GM23248 (cell line): ENCODE measurements at regions not wholly inside any gene's neighbourhood (a gene's known extent, or its start where the extent isn't known, plus 50 kb on each side); places are given as distances from the start of the nearest gene placed in this dataset.
A peak's percentile ranks its signal among the peaks of the same experiment; 100 is the strongest.

Source experiments
- DNase-seq: peaks from one replicate; pipeline ENCODE4 v3.0.0-alpha.2; 2015
- H2AFZ ChIP-seq: fragments of 200-600 bp; sonication (generic); 2 replicates; pipeline ENCODE4 v1.6.1; 2016; ENCODE audit warnings: antibody characterized with exemption
- H3F3A ChIP-seq: fragments of 200-600 bp; sonication (generic); 2 replicates; pipeline ENCODE4 v1.6.1; 2016; ENCODE audit warnings: mild to moderate bottlenecking, antibody characterized with exemption, mixed run types; ENCODE audit not compliant: insufficient read depth
- H3K27ac ChIP-seq: fragments of 200-600 bp; sonication (generic); 2 replicates; pipeline ENCODE4 v1.5.1; 2016; ENCODE audit warnings: mild to moderate bottlenecking
- H3K27me3 ChIP-seq: fragments of 200-600 bp; sonication (generic); replicated peaks from 2 replicates; pipeline ENCODE4 v1.6.1; 2016; ENCODE audit warnings: mild to moderate bottlenecking; ENCODE audit not compliant: insufficient read depth
- H3K36me3 ChIP-seq: fragments of 200-600 bp; sonication (generic); 2 replicates; pipeline ENCODE4 v1.6.1; 2016; ENCODE audit warnings: low read depth, mild to moderate bottlenecking
- H3K4me1 ChIP-seq: fragments of 200-600 bp; sonication (generic); 2 replicates; pipeline ENCODE4 v1.6.1; 2016; ENCODE audit warnings: mild to moderate bottlenecking; ENCODE audit not compliant: insufficient read depth
- H3K4me2 ChIP-seq: fragments of 200-600 bp; sonication (generic); one replicate; pipeline ENCODE4 v1.6.1; 2016; ENCODE audit warnings: mild to moderate bottlenecking; ENCODE audit not compliant: unreplicated experiment
- H3K4me3 ChIP-seq: fragments of 200-600 bp; sonication (generic); 2 replicates; pipeline ENCODE4 v1.5.1; 2016; ENCODE audit warnings: mild to moderate bottlenecking
- H3K79me2 ChIP-seq: fragments of 200-600 bp; sonication (generic); 2 replicates; pipeline ENCODE4 v1.6.1; 2016; ENCODE audit warnings: mild to moderate bottlenecking; ENCODE audit not compliant: insufficient read depth
- H3K9ac ChIP-seq: fragments of 200-600 bp; sonication (generic); 2 replicates; pipeline ENCODE4 v1.6.1; 2016; ENCODE audit warnings: mild to moderate bottlenecking
- H3K9me2 ChIP-seq: fragments of 200-600 bp; sonication (generic); 2 replicates; pipeline ENCODE4 v1.6.1; 2016; ENCODE audit warnings: mixed run types, mild to moderate bottlenecking, moderate library complexity; ENCODE audit not compliant: insufficient read depth
- H3K9me3 ChIP-seq: fragments of 200-600 bp; sonication (generic); one replicate; pipeline ENCODE4 v1.6.1; 2017; ENCODE audit warnings: low read depth
- H4K20me1 ChIP-seq: fragments of 200-600 bp; sonication (generic); 2 replicates; pipeline ENCODE4 v1.6.0; 2016; ENCODE audit not compliant: insufficient read depth
- EZH2 ChIP-seq: fragments of 200-600 bp; sonication (generic); IDR thresholded peaks from 2 replicates; pipeline ENCODE4 v1.6.1; 2018; ENCODE audit warnings: antibody characterized with exemption, mild to moderate bottlenecking; ENCODE audit not compliant: insufficient read depth, poor library complexity, severe bottlenecking
- EZH2phosphoT487 ChIP-seq: fragments of 200-600 bp; sonication (generic); IDR thresholded peaks from 2 replicates; pipeline ENCODE4 v1.6.1; 2018; ENCODE audit warnings: antibody characterized with exemption, moderate library complexity, mild to moderate bottlenecking, low read depth; ENCODE audit not compliant: insufficient read depth
- WGBS, 2 experiments: methylation state at CpG; one replicate each; pipeline ENCODE4 v1.1.6; 2015 to 2017; ENCODE audit warnings: low lambda C conversion rate in 2 of 2, low coverage in 1 of 2; ENCODE audit errors: missing lambda C conversion rate in 2 of 2; 5-methylcytosine and 5-hydroxymethylcytosine counted together
- in situ Hi-C: fragments of 300-500 bp; cut with MboI; formaldehyde crosslinking; loops from 2 replicates; pipeline ENCODE4 v1.15.0; 2020

- Histone ChIP-seq H3K4me2 (no peak overlapping the region), H3F3A (no peaks in the 10 kb centered on the region), H3K27ac (no peak overlapping the region), H3K79me2 (no peaks in the 10 kb centered on the region), H3K9ac (no peak overlapping the region), H3K27me3 (no peaks in the 10 kb centered on the region), H4K20me1 (no peaks in the 10 kb centered on the region), H3K4me3 (no peak overlapping the region), H3K9me2 (no peaks in the 10 kb centered on the region), H3K9me3 (no peaks in the 10 kb centered on the region), H3K36me3 (no peaks in the 10 kb centered on the region), H3K4me1 (no peaks in the 10 kb centered on the region), H2AFZ (no peak overlapping the region)
- TF ChIP-seq EZH2 (no peak), EZH2phosphoT487 (no peak)
- in situ Hi-C loops = no loop called here
- 75 to 90% methylated on average over 5 of the region's 5 CpGs for WGBS, 2 experiments
- DNase-seq = no peak
These were observed 553.0 kb upstream of the BTBD3 start for GRCh38 chr20:11364736-11365135.

GRCh38 chr20:11366660-11367059 lies 551.0 kb upstream of the BTBD3 start:
- no peaks in the 10 kb centered on the region for H3K27me3 ChIP-seq
- H4K20me1 ChIP-seq = no peaks in the 10 kb centered on the region
- no peak overlapping the region for H2AFZ ChIP-seq
- H3K36me3 ChIP-seq = no peaks in the 10 kb centered on the region
- in situ Hi-C loops = no loop called here
- H3K9ac ChIP-seq = no peak overlapping the region
- WGBS, 2 experiments = 51 to 59% methylated on average over 4 of the region's 4 CpGs
- peak; percentile 23 for DNase-seq
- no peaks in the 10 kb centered on the region for H3K9me3 ChIP-seq
- H3K27ac ChIP-seq = no peak overlapping the region
- no peaks in the 10 kb centered on the region for H3K4me1 ChIP-seq
- H3K79me2 ChIP-seq = no peaks in the 10 kb centered on the region
- TF ChIP-seq EZH2phosphoT487 = no peak
- no peaks in the 10 kb centered on the region for H3F3A ChIP-seq
- H3K4me2 ChIP-seq = no peak overlapping the region
- H3K4me3 ChIP-seq = no peak overlapping the region
- no peaks in the 10 kb centered on the region for H3K9me2 ChIP-seq

GRCh38 chr20:11368499-11368898 lies 549.2 kb upstream of the BTBD3 start:
- no peaks in the 10 kb centered on the region for H3K9me2 ChIP-seq
- no peaks in the 10 kb centered on the region for H3F3A ChIP-seq
- no peaks in the 10 kb centered on the region for H4K20me1 ChIP-seq
- no peak overlapping the region for H3K9ac ChIP-seq
- TF ChIP-seq EZH2 = no peak
- no peak for TF ChIP-seq EZH2phosphoT487
- H2AFZ ChIP-seq = no peak overlapping the region
- no peaks in the 10 kb centered on the region for H3K27me3 ChIP-seq
- H3K9me3 ChIP-seq = no peaks in the 10 kb centered on the region
- no peaks in the 10 kb centered on the region for H3K79me2 ChIP-seq
- 13 to 19% methylated on average over 4 of the region's 4 CpGs for WGBS, 2 experiments
- no peak for DNase-seq
- no peak overlapping the region for H3K4me3 ChIP-seq
- no peak overlapping the region for H3K4me2 ChIP-seq
- in situ Hi-C loops = no loop called here
- H3K4me1 ChIP-seq = no peaks in the 10 kb centered on the region
- no peaks in the 10 kb centered on the region for H3K36me3 ChIP-seq
- H3K27ac ChIP-seq = no peak overlapping the region

DNA sequence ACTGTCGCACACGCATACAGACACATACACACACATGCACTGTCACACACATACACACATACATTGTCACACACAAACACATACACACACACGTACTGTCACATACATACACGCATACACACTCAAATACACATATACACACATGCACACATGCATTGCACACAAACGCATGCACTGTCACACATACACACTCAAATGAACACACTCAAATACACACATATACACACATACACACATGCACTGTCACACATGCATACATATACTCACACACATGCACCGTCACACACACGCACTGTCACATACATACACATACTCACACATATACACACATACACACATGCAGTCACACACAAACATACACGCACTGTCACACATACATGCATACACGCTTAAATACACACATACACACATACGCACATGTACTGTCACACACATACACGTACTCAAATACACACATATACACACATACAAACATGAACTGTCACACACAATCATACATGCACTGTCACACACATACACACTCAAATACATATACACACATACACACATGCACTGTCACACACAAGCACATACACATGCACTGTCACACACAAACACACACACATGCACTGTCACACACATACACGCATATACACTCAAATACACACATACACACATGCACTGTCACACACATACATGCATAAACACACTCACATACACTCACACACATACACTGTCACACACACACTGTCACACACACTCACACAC lies 548.6 kb upstream of the BTBD3 start:
- H3F3A ChIP-seq = no peaks in the 10 kb centered on the region
- DNase-seq = no peak
- TF ChIP-seq EZH2phosphoT487 = no peak
- no peak for TF ChIP-seq EZH2
- H3K27me3 ChIP-seq = no peaks in the 10 kb centered on the region
- no peaks in the 10 kb centered on the region for H3K4me1 ChIP-seq
- no peak overlapping the region for H3K4me3 ChIP-seq
- no peak overlapping the region for H3K27ac ChIP-seq
- in situ Hi-C loops = no loop called here
- no peaks in the 10 kb centered on the region for H3K9me2 ChIP-seq
- H3K4me2 ChIP-seq = no peak overlapping the region
- 72 to 78% methylated on average over 12 of the region's 12 CpGs for WGBS, 2 experiments
- no peaks in the 10 kb centered on the region for H3K79me2 ChIP-seq
- H3K9me3 ChIP-seq = no peaks in the 10 kb centered on the region
- no peaks in the 10 kb centered on the region for H3K36me3 ChIP-seq
- no peak overlapping the region for H3K9ac ChIP-seq
- no peak overlapping the region for H2AFZ ChIP-seq
- no peaks in the 10 kb centered on the region for H4K20me1 ChIP-seq
